H9 (cell line): ENCODE measurements at regions not wholly inside any gene's neighbourhood (a gene's known extent, or its start where the extent isn't known, plus 50 kb on each side); places are given as distances from the start of the nearest gene placed in this dataset.

Experiments used
- DNase-seq: peaks from one replicate; pipeline ENCODE4 v3.0.0-alpha.2; 2017
- H2AFZ ChIP-seq: one replicate; pipeline ENCODE4 v1.6.1; 2013; ENCODE audit warnings: mild to moderate bottlenecking, low read length, control low read depth, moderate library complexity
- H2AK5ac ChIP-seq: 2 replicates; pipeline ENCODE4 v1.6.1; 2013; ENCODE audit warnings: low read length, control low read depth, mixed read lengths; ENCODE audit not compliant: insufficient read length
- H2BK120ac ChIP-seq: one replicate; pipeline ENCODE4 v1.6.1; 2013; ENCODE audit warnings: low read depth, mild to moderate bottlenecking, low read length, control low read depth, inconsistent platforms; ENCODE audit not compliant: poor library complexity, severe bottlenecking
- H2BK12ac ChIP-seq: 2 replicates; pipeline ENCODE4 v1.6.1; 2013; ENCODE audit warnings: low read length, control low read depth, mixed read lengths, low read depth; ENCODE audit not compliant: insufficient read length
- H2BK15ac ChIP-seq: 2 replicates; pipeline ENCODE4 v1.6.1; 2013; ENCODE audit warnings: low read depth, low read length, control low read depth
- H2BK20ac ChIP-seq: one replicate; pipeline ENCODE4 v1.6.1; 2013; ENCODE audit warnings: low read depth, mild to moderate bottlenecking, low read length, control low read depth, inconsistent platforms; ENCODE audit not compliant: poor library complexity, severe bottlenecking
- H2BK5ac ChIP-seq: 2 replicates; pipeline ENCODE4 v1.6.1; 2013; ENCODE audit warnings: low read length, control low read depth, mixed read lengths; ENCODE audit not compliant: insufficient read length
- H3K14ac ChIP-seq: 2 replicates; pipeline ENCODE4 v1.6.1; 2013; ENCODE audit warnings: low read length, control low read depth; ENCODE audit not compliant: insufficient read depth
- H3K18ac ChIP-seq: 2 replicates; pipeline ENCODE4 v1.6.1; 2013; ENCODE audit warnings: low read depth, mild to moderate bottlenecking, mixed read lengths, low read length, control low read depth; ENCODE audit not compliant: insufficient read length
- H3K23ac ChIP-seq: 2 replicates; pipeline ENCODE4 v1.6.1; 2013; ENCODE audit warnings: low read length, control low read depth, mixed read lengths, low read depth; ENCODE audit not compliant: insufficient read length
- H3K23me2 ChIP-seq: 2 replicates; pipeline ENCODE4 v1.6.1; 2013; ENCODE audit warnings: low read depth, mild to moderate bottlenecking, mixed read lengths, low read length, control low read depth; ENCODE audit not compliant: insufficient read length, poor library complexity, severe bottlenecking
- H3K27ac ChIP-seq: 2 replicates; pipeline ENCODE4 v1.5.1; 2013; ENCODE audit warnings: low read length, control low read depth, mixed read lengths, low read depth; ENCODE audit not compliant: insufficient read length
- H3K27me3 ChIP-seq: 2 replicates; pipeline ENCODE4 v1.6.1; 2013; ENCODE audit warnings: low read length, control low read depth, inconsistent platforms; ENCODE audit not compliant: insufficient read depth
- H3K4ac ChIP-seq: 2 replicates; pipeline ENCODE4 v1.6.1; 2013; ENCODE audit warnings: low read depth, mild to moderate bottlenecking, control low read depth, inconsistent platforms, low read length, moderate library complexity
- H3K4me1 ChIP-seq: 2 replicates; pipeline ENCODE4 v1.6.1; 2013; ENCODE audit warnings: low read length, control low read depth, inconsistent platforms; ENCODE audit not compliant: insufficient read depth
- H3K4me2 ChIP-seq: 2 replicates; pipeline ENCODE4 v1.6.1; 2013; ENCODE audit warnings: low read length, control low read depth, mixed read lengths; ENCODE audit not compliant: insufficient read length, insufficient read depth
- H3K56ac ChIP-seq: 2 replicates; pipeline ENCODE4 v1.6.1; 2013; ENCODE audit warnings: low read depth, mild to moderate bottlenecking, mixed read lengths, low read length, control low read depth; ENCODE audit not compliant: insufficient read length
- H3K79me1 ChIP-seq: 2 replicates; pipeline ENCODE4 v1.6.1; 2013; ENCODE audit warnings: low read depth, mild to moderate bottlenecking, moderate library complexity, low read length, control low read depth, inconsistent platforms; ENCODE audit not compliant: insufficient read depth, poor library complexity, severe bottlenecking
- H3K79me2 ChIP-seq: 2 replicates; pipeline ENCODE4 v1.6.1; 2013; ENCODE audit warnings: low read length, control low read depth, inconsistent platforms; ENCODE audit not compliant: insufficient read depth
- H3K9ac ChIP-seq: 2 replicates; pipeline ENCODE4 v1.6.1; 2013; ENCODE audit warnings: low read length, control low read depth, mixed read lengths; ENCODE audit not compliant: insufficient read length; ENCODE audit errors: extremely low read depth
- H3K9me3 ChIP-seq: one replicate; pipeline ENCODE4 v1.6.1; 2013; ENCODE audit warnings: low read depth, low read length, inconsistent platforms; ENCODE audit not compliant: control insufficient read depth
- H3T11ph ChIP-seq: one replicate; pipeline ENCODE4 v1.6.1; 2013; ENCODE audit warnings: mild to moderate bottlenecking, low read length, control low read depth, inconsistent platforms
- H4K20me1 ChIP-seq: one replicate; pipeline ENCODE4 v1.6.1; 2013; ENCODE audit not compliant: control insufficient read depth, insufficient read length, insufficient read depth
- H4K5ac ChIP-seq: 2 replicates; pipeline ENCODE4 v1.6.1; 2013; ENCODE audit warnings: low read depth, mild to moderate bottlenecking, mixed read lengths, low read length, control low read depth; ENCODE audit not compliant: insufficient read length
- H4K8ac ChIP-seq: replicated peaks from 2 replicates; pipeline ENCODE4 v1.6.1; 2013; ENCODE audit warnings: low read length, control low read depth, mixed read lengths, low read depth; ENCODE audit not compliant: insufficient read length
- H4K91ac ChIP-seq: 2 replicates; pipeline ENCODE4 v1.6.1; 2013; ENCODE audit warnings: low read depth, mild to moderate bottlenecking, moderate library complexity, mixed read lengths, low read length, control low read depth; ENCODE audit not compliant: insufficient read length
- H3K27ac Mint-ChIP-seq, 3 experiments: 2 replicates in 2 of 3; 3 replicates in 1 of 3; pipeline ENCODE4 v1.8.0; 2020 to 2021; ENCODE audit warnings: mixed read lengths in 3 of 3, mild to moderate bottlenecking in 1 of 3, moderate library complexity in 1 of 3
- H3K27me3 Mint-ChIP-seq: 2 replicates; pipeline ENCODE4 v1.8.0; 2021; ENCODE audit warnings: low read depth, mild to moderate bottlenecking, moderate library complexity, mixed read lengths
- H3K36me3 Mint-ChIP-seq, 3 experiments: 2 replicates in 2 of 3; 3 replicates in 1 of 3; pipeline ENCODE4 v1.8.0; 2020 to 2021; ENCODE audit warnings: low read depth in 3 of 3, mixed read lengths in 3 of 3; ENCODE audit not compliant: insufficient read depth in 1 of 3
- H3K4me1 Mint-ChIP-seq, 2 experiments: 2 replicates each; pipeline ENCODE4 v1.8.0; 2020; ENCODE audit warnings: mixed read lengths in 2 of 2
- H3K4me3 Mint-ChIP-seq, 2 experiments: 2 replicates in 1 of 2; 3 replicates in 1 of 2; pipeline ENCODE4 v1.8.0; 2020 to 2021; ENCODE audit warnings: mild to moderate bottlenecking in 2 of 2, mixed read lengths in 2 of 2, moderate library complexity in 1 of 2
- H3K9me3 Mint-ChIP-seq, 2 experiments: 2 replicates in 1 of 2; 3 replicates in 1 of 2; pipeline ENCODE4 v1.8.0; 2020; ENCODE audit warnings: mild to moderate bottlenecking in 2 of 2, mixed read lengths in 2 of 2, moderate library complexity in 1 of 2
- WGBS: extraction: QIAGEN DNeasy Blood & Tissue Kit; methylation state at CpG from one replicate; pipeline ENCODE4 v1.1.7; 2013; ENCODE audit warnings: missing lambda C conversion rate, low lambda C conversion rate, mixed read lengths; ENCODE audit not compliant: insufficient read length; ENCODE audit errors: extremely low coverage; 5-methylcytosine and 5-hydroxymethylcytosine counted together
- TF ChIP-seq, protein P1 (sequence below): fragments of 200-600 bp; sonication (generic); conservative IDR thresholded peaks from 3 replicates; pipeline ENCODE4 v1.8.0; 2021; ENCODE audit warnings: antibody characterized with exemption, mild to moderate bottlenecking

DNA sequence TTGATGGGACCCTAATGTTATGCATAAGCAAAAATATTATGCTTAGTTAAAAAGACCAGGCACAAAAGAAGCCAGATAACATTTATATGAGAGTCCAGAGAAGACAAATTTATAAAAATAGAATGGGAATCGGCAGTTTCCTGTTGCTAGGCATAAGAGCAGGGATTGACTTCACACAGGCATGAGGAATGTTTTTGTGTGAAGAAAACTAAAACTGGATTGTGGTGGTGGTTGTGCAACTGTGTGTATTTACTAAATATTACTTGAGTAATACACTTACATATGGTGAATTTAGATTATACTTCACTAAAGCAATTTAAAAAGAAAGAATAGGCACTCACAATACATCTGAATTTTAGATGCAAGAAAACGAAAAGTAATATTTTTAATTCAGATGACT is 108.3 kb downstream of the SLITRK1 start:
- Histone ChIP-seq H3K79me1 (no peaks in the 10 kb centered on the region), H3K27ac (no peak overlapping the region), H2AFZ (no peak overlapping the region), H4K20me1 (no peaks in the 10 kb centered on the region), H3K56ac (no peak overlapping the region), H4K91ac (no peak overlapping the region), H4K5ac (no peak overlapping the region), H2BK5ac (no peak overlapping the region), H3K18ac (no peak overlapping the region), H2BK15ac (no peak overlapping the region), H3T11ph (no peak overlapping the region), H4K8ac (no peak overlapping the region), H3K79me2 (no peaks in the 10 kb centered on the region), H3K23ac (no peak overlapping the region), H2BK20ac (no peak overlapping the region), H3K9me3 (no peaks in the 10 kb centered on the region), H3K4me2 (no peak overlapping the region), H3K4ac (no peak overlapping the region), H3K4me1 (no peaks in the 10 kb centered on the region), H2BK12ac (no peak overlapping the region), H3K14ac (no peak overlapping the region), H2BK120ac (no peak overlapping the region), H3K9ac (no peak overlapping the region), H3K27me3 (no peaks in the 10 kb centered on the region), H2AK5ac (no peak overlapping the region), H3K23me2 (no peaks in the 10 kb centered on the region)
- no peak for DNase-seq
- Mint-ChIP-seq H3K36me3 (no peaks in the 10 kb centered on the region), H3K4me3 (no peak overlapping the region), H3K4me1 (no peaks in the 10 kb centered on the region), H3K27ac (no peak overlapping the region), H3K9me3 (no peaks in the 10 kb centered on the region), H3K27me3 (no peaks in the 10 kb centered on the region)
- WGBS = no CpG with 5 or more reads among the region's 2 CpGs
- TF ChIP-seq, protein P1, sequence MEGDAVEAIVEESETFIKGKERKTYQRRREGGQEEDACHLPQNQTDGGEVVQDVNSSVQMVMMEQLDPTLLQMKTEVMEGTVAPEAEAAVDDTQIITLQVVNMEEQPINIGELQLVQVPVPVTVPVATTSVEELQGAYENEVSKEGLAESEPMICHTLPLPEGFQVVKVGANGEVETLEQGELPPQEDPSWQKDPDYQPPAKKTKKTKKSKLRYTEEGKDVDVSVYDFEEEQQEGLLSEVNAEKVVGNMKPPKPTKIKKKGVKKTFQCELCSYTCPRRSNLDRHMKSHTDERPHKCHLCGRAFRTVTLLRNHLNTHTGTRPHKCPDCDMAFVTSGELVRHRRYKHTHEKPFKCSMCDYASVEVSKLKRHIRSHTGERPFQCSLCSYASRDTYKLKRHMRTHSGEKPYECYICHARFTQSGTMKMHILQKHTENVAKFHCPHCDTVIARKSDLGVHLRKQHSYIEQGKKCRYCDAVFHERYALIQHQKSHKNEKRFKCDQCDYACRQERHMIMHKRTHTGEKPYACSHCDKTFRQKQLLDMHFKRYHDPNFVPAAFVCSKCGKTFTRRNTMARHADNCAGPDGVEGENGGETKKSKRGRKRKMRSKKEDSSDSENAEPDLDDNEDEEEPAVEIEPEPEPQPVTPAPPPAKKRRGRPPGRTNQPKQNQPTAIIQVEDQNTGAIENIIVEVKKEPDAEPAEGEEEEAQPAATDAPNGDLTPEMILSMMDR = no peak
